Ramos (cell line): ENCODE measurements at regions not wholly inside any gene's neighbourhood (a gene's known extent, or its start where the extent isn't known, plus 50 kb on each side); places are given as distances from the start of the nearest gene placed in this dataset.
"Not testable (repeated sequence)": the region's sequence is repeated elsewhere in the genome, so short reads cannot be mapped to it uniquely, and the experiment has no call there.

Source experiments
- in situ Hi-C: fragments of 300-500 bp; cut with MboI; formaldehyde crosslinking; loops from one replicate; pipeline ENCODE4 v1.14.3; 2022; ENCODE audit warnings: low sequenced_read_pairs; ENCODE audit not compliant: unreplicated experiment

- in situ Hi-C loops: no loop called here
These were observed 199.4 kb upstream of the PRSS58 start for GRCh38 chr7:142457146-142457703.

DNA sequence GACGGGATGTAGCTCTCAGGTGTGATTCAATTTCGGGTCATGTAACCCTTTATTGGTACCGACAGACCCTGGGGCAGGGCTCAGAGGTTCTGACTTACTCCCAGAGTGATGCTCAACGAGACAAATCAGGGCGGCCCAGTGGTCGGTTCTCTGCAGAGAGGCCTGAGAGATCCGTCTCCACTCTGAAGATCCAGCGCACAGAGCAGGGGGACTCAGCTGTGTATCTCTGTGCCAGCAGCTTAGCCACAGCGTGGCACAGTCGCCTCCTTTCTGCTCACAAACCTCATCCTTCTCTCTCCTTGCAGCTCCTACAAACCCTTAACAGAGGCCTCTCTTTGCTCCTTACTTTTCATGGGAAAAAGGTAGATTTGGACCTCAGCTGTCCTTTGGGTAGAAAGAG, 197.5 kb upstream of the PRSS58 start:
- in situ Hi-C loops: no loop called here

- in situ Hi-C loops: no loop called here
These were observed 197.0 kb upstream of the PRSS58 start for GRCh38 chr7:142454862-142455261.

DNA sequence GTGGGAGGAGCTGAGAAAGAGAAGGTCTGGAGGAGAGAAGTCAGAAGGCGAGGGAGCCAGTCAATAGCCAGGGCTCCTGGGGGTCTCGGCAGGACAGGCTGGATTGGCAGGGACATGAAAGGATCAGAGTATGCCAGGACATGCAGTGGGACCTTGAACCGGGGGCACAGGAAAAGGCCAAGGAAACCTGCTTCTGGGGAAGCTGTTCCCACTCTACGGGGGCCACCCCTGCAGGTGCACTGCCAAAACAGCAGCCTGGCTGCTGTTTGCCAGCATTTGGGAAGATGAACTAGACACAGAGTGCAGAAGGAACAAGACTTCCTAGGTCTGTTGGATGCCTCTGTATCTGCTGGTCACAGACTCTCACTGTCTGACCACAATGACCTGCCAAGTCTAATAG, 194.9 kb upstream of the PRSS58 start:
- in situ Hi-C loops: no loop called here

- in situ Hi-C loops: no loop called here
These were observed 194.0 kb upstream of the PRSS58 start for GRCh38 chr7:142451817-142452216.

DNA sequence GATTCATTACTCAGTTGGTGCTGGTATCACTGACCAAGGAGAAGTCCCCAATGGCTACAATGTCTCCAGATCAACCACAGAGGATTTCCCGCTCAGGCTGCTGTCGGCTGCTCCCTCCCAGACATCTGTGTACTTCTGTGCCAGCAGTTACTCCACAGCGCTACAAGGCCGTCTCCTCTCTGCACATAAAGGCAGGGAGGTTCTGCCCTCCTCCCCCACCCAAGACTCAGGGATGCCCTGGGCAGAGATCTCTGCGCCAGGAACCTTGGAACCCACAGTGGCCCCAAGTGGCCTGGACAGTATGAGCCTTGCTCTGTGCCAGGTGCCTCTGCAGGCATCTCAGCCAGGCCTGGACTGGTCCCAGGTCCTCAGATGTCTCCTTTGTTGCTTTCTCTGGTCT, 193.4 kb upstream of the PRSS58 start:
- in situ Hi-C loops: no loop called here

DNA sequence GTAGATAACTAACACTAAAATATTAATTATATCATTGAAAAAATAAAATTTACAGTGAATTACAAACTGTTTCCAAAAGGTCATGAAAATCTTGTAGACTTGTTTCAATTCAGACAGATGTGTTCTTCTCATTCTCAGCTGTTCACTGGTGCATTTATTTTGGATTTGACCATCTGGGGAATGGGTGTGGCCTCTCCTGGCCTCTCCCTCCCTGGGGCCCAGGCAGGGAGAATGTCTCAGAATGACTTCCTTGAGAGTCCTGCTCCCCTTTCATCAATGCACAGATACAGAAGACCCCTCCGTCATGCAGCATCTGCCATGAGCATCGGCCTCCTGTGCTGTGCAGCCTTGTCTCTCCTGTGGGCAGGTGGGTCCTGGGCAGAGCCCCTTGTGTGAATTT, 192.8 kb upstream of the PRSS58 start:
- in situ Hi-C loops: no loop called here

GRCh38 chr7:142450206-142450605, 192.3 kb upstream of the PRSS58 start:
- in situ Hi-C loops: no loop called here

DNA sequence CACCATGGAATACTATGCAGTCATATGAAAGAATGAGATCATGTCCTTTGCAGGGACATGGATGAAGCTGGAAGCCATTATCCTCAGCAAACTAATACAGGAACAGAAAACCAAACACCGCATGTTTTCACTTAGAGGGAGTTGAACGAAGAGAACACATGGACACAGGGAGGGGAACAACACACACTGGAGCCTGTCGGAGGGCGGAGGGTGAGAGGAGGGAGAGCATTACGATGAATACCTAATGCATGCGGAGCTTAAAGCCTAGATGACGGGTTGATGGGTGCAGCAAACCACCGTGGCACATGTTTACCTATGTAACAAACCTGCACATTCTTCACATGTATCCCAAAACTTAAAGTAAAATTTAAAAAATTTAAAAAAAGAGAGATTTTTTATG, 191.0 kb upstream of the PRSS58 start:
- in situ Hi-C loops: not testable (repeated sequence)

- in situ Hi-C loops: no loop called here
These were observed 189.9 kb upstream of the PRSS58 start for GRCh38 chr7:142447762-142448161.

DNA sequence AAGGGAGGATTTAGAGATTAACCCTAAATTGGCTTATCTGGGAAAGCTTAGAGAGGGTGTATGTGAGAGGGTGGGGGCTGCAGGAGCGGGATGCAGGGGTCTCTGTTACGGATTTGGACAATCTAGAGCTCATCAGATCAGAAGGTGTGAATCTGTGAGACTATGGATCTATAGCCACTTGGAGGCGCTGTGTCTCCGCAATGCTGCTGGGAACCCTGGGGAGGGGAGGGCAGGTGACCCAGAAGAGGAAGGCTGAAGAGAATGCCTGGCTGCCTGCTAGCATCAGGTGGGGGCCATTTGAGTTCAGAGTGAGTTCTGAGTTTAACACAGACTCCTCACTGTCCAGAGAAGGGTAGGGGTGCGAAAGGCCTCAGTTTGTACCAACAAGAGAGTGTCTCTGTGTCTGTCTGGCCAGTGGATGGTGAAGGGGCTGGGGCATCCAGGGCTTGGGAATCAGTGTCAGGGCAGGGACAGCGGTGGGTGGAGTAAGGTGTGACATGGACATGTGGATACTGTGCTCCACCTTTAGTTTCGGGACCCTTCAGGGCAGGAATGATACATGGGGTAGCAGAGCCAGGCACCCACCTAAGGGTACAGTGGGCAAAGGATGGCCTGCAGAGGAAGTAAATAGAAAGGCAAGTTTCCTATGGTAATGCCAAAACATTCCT, 187.3 kb upstream of the PRSS58 start:
- in situ Hi-C loops: no loop called here

- in situ Hi-C loops: no loop called here
These were observed 185.6 kb upstream of the PRSS58 start for GRCh38 chr7:142443216-142444010.

DNA sequence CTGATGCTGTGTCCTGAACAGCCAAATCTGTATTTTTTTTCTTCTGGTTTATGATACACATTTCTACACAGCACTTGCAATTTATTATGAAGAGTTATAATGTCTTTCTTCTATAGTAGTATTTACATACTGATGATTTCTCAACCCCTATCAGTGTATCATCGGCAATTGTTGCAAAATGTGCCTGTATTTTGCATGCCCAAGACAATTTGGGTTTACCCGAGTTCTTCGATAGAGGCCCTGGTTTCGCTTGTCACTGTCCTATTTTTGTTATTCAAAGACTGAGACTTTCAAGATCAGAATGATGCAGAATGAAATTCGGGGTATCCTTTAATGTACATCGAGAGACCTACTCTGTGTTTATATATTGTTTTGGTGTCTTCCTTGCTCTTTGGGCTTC, 184.5 kb upstream of the PRSS58 start:
- in situ Hi-C loops: no loop called here

DNA sequence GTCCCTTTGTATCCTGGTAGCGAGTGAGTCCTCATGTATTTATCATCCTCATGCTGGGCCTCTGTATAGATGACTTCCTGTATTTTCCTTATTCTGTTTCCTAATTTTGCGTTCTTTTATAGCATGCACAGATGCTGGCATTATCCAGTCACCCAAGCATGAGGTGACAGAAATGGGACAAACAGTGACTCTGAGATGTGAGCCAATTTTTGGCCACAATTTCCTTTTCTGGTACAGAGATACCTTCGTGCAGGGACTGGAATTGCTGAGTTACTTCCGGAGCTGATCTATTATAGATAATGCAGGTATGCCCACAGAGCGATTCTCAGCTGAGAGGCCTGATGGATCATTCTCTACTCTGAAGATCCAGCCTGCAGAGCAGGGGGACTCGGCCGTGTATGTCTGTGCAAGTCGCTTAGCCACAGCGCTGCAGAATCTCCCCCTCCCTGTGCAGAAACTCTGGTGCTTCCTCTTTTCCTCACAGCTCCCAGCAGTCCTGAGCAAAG, 183.1 kb upstream of the PRSS58 start:
- in situ Hi-C loops: no loop called here

DNA sequence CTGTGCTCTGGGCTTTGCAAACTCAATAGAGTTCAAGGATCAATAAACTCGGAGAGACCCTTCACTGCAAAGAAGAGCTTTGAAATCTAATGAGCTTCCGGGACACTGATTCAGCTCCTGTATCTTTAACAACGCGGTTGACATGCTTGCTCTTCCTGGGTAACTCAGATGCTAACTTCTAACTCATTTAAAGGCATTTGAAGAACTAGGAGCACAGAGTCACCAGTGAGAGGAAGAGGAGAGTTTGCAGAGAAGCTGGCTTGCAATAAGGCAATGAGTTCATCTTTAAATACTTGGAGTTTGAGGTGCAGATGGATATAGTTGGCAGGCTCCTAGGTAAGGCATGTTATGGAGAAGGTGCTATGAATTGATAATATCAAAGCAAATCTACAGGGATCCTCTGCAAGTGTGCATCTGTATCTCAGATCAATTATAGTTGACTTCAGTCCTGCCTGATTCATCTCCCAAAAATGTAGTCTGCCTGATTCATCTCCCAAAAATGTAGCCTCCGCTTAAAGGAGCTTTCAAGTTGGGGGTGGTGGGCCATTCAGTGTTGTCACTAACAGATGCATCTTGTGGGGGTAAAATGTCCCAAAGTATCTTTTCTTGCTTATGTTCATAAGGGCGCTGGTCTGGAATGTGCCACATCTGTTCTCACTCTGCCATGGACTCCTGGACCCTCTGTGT, 182.5 kb upstream of the PRSS58 start:
- in situ Hi-C loops: no loop called here

DNA sequence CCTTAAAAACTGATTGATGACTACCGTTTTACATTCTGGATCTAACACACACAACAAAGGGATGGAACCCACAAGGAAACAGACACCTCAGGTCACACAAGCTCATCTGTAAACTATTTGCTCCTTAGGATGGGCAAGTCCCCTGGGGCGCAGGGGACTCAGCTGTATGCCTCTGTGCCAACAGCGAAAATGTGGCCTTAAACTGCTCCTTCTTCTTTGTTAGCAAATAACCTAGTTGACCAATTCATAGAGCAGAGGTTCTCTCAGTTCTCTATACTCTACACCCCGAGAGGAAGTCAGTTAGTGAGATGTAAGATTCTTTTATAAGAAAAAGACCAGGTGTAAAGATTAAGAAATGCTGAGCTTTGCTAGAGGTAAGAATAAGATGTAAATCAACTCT, 181.9 kb upstream of the PRSS58 start:
- in situ Hi-C loops: no loop called here

GRCh38 chr7:142438923-142439515, 181.2 kb upstream of the PRSS58 start:
- in situ Hi-C loops: no loop called here

DNA sequence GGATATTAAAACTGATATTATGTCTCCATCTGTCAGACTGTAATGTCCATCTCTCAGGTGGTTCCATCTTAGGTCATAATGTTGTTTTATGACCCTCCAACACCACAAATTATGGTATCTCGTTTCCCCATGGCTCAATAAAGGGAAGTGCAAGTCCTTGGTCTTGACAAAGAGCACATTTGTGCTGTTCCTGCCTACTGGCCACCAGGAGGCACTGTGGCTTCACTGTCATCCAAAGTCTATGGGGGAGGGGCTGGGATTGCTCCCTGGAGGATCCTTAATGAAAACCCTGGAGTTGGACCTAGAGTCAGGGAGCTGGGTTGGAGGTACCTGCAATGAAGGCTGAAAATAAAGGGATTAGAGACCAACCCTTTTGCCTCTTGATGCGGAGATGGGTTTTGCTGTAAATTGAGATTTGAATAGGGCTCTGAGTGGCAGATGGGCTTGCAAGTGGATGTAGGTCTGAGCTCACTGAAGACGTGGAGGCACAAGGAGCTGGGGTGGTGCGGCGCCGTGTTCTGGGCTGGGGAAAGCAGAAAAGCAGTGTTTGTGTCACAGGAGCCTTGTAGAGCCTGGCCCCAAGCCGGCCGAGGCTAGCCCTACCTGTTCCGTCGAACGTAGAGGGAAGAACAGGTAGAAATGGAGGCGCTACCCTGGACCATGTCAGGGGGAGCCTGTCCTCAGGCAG, 180.5 kb upstream of the PRSS58 start:
- in situ Hi-C loops: no loop called here

DNA sequence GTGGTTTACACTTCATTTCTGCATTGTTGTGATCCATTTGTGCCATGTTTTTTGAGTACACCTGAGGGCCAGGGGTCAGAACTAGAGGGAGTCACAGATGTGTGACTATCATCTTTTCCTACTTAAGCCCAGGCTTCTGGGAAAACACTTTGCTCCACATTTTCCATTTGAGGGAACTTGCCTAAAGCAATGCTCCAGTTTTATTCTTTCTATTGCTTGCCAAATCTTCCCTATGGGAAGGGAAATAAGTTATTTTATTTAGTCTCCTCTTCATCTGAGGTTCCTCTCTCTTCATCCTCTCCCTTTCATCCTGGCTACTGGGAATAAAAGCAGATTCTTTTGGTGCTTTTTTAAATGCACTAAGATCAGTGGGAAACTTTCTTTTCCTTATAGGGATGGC, 179.9 kb upstream of the PRSS58 start:
- in situ Hi-C loops: no loop called here

- in situ Hi-C loops: no loop called here
These were observed 178.7 kb upstream of the PRSS58 start for GRCh38 chr7:142436601-142437000.
